ENCODE measurements at regions not wholly inside any gene's neighbourhood (a gene's known extent, or its start where the extent isn't known, plus 50 kb on each side); places are given as distances from the start of the nearest gene placed in this dataset.

DNA sequence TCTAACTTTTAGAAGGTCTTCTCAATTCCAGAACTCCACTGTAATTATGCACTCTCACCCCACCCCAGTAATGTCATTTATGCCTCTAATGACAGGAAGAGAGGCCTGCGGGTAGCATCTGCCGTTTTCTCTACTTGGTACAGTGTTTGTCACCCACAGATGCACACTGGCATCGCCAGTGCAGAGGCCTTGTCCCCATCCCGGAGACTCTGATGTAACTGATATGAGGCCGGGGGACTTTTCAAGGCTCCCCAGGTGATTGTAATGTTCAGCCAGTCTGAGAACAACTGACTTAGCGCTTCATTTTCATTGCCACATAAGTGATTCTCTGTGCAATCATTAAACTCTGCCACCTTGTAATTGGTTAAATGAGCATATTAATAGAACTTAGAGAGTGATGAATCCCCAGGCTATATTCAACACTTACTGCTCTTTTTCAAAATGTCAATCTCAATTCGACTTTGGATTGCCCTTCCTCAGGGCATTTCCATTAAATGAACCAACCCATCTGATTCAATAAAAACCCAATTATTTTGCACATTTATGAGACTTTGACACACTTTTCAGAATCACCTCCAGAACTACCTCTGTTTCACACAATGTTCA, 113.2 kb downstream of the HERPUD2 start:
- 78% methylated on average over 7 of the region's 7 CpGs for WGBS, 2 donors
- H3K4me3 ChIP-seq (ENCODE audit: low read depth, poor library complexity, severe bottlenecking), result no peak overlapping the region
- intact Hi-C loops (cut with DNase I; ENCODE audit: low total_unique reads), result no loop called here
- TF ChIP-seq, protein P1, sequence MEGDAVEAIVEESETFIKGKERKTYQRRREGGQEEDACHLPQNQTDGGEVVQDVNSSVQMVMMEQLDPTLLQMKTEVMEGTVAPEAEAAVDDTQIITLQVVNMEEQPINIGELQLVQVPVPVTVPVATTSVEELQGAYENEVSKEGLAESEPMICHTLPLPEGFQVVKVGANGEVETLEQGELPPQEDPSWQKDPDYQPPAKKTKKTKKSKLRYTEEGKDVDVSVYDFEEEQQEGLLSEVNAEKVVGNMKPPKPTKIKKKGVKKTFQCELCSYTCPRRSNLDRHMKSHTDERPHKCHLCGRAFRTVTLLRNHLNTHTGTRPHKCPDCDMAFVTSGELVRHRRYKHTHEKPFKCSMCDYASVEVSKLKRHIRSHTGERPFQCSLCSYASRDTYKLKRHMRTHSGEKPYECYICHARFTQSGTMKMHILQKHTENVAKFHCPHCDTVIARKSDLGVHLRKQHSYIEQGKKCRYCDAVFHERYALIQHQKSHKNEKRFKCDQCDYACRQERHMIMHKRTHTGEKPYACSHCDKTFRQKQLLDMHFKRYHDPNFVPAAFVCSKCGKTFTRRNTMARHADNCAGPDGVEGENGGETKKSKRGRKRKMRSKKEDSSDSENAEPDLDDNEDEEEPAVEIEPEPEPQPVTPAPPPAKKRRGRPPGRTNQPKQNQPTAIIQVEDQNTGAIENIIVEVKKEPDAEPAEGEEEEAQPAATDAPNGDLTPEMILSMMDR (IDR thresholded peaks at IDR 0.05), result no peak
- TF ChIP-seq POLR2A (IDR thresholded peaks at IDR 0.05), result no peak
- DNase-seq (ENCODE audit: low spot score in 2 of 2), result no peak

DNA sequence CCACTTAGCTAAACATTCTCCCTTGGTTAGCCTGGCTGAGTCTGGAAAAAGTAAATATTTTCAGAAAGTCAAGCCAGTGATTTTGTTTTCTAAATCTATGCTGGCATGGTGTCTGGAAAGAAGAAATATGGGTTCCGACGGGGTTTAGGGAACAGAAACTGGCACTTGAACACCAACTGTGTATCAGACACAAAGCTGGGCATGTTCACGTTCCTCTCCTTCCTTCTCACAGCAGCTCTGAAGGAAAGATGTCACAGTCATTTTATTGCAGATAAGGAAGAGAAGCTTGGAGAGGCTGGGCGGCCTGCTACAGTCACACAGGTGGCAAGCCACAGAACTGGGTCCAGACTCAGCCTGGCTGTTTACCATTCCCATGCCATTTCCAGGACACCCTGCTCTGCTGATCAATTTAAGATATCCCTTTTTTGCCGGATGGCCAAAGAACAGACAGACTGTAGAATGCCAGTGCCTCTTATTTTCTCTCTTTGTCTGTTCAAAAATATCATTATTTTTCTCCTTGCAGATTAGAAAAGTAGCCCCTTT, 118.8 kb downstream of the HERPUD2 start:
- no peak for TF ChIP-seq POLR2A (IDR thresholded peaks at IDR 0.05)
- TF ChIP-seq, protein P1 (IDR thresholded peaks at IDR 0.05), result no peak
- no peak for DNase-seq (ENCODE audit: low spot score in 2 of 2)
- no peak overlapping the region for H3K4me3 ChIP-seq (ENCODE audit: low read depth, poor library complexity, severe bottlenecking)
- WGBS, 2 donors, result 74 to 75% methylated on average over 5 of the region's 5 CpGs
- intact Hi-C loops (cut with DNase I; ENCODE audit: low total_unique reads), result no loop called here

DNA sequence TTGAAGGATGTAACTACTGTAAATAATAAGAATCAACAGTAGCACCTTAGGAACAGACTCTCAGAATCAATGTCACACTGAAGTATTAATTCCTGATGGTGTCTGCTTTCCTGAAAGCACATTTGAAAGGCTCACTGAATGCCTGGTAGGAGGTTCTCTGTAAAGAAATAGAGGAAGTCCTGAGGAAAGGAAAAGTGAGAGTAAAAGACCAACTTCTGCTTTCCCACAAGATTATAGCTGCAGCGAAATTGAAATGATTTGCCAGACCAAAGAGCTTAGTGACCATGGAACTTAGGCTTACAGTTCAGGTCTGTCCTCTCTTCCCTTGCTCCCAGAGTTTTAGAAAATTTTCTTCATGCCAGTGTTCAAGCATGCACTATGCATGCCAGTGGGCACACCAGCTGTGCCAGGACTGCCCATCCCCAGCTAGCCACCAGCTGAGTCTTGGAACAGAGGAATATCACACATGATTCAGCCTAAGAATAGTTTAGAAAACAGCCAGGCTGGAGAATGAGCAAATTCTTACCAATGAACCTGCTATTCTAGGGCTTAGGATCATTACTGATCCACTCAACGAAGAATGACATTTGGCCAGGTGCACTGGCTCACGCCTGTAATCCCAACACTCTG, 123.2 kb downstream of the HERPUD2 start:
- no peak for DNase-seq (ENCODE audit: low spot score in 2 of 2)
- no peak for TF ChIP-seq POLR2A (IDR thresholded peaks at IDR 0.05)
- TF ChIP-seq, protein P1 (IDR thresholded peaks at IDR 0.05), result no peak
- no peak overlapping the region for H3K4me3 ChIP-seq (ENCODE audit: low read depth, poor library complexity, severe bottlenecking)
- intact Hi-C loops (cut with DNase I; ENCODE audit: low total_unique reads), result no loop called here
- 79 to 82% methylated on average over 3 of the region's 3 CpGs for WGBS, 2 donors

DNA sequence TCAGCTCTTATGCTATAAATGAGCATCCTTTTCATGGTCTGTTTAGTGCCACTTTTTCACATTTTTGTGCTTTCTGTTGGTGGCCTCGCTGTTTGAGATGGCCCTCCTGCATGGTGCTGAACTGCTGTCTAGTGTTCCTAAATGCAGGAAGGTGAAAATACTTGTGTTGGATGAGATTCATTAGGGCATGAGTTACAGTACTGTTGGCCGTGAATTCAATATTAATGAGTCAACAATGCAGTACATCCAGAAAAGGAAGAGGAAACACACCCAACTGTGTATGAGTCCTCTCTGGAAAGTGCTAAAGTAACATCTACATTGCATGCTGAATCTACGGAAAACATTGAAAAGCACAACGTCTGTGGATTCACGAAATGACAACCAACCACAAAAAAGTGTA, 124.0 kb downstream of the HERPUD2 start:
- intact Hi-C loops (cut with DNase I; ENCODE audit: low total_unique reads), result no loop called here
- no peak for DNase-seq (ENCODE audit: low spot score in 2 of 2)
- no peak overlapping the region for H3K4me3 ChIP-seq (ENCODE audit: low read depth, poor library complexity, severe bottlenecking)
- TF ChIP-seq POLR2A (IDR thresholded peaks at IDR 0.05), result no peak
- TF ChIP-seq, protein P1 (IDR thresholded peaks at IDR 0.05), result no peak
- 72 to 76% methylated on average over 5 of the region's 5 CpGs for WGBS, 2 donors

DNA sequence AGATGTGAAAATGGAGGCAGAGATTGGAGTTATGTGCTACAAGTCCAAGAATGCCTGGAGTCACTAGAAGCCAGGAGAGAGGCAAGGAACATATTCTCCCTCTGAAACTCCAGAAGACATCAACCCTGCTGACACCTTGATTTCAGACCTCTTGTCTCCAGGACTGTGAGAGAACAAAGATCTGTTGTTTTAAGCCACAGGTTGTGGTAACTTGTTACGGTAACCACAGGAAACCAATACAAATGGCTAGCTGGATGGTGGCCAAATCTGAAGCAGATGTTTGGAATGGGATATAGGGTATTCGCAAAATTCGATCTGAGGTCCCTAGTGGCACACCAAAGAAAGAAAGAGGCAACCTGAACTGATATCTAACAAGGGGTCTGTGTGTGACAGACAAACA, 129.0 kb downstream of the HERPUD2 start:
- TF ChIP-seq, protein P1 (IDR thresholded peaks at IDR 0.05), result no peak
- no peak for TF ChIP-seq POLR2A (IDR thresholded peaks at IDR 0.05)
- no peak for DNase-seq (ENCODE audit: low spot score in 2 of 2)
- H3K4me3 ChIP-seq (ENCODE audit: low read depth, poor library complexity, severe bottlenecking), result no peak overlapping the region
- intact Hi-C loops (cut with DNase I; ENCODE audit: low total_unique reads), result no loop called here
- 35 to 37% methylated on average over 3 of the region's 3 CpGs for WGBS, 2 donors
